HG02938 (cell line): ENCODE measurements at regions not wholly inside any gene's neighbourhood (a gene's known extent, or its start where the extent isn't known, plus 50 kb on each side); places are given as distances from the start of the nearest gene placed in this dataset.

Experiments
- ATAC-seq: cut with Tn5 transposase; IDR thresholded peaks from one replicate; pipeline ENCODE4 v1.9.1; 2021; ENCODE audit warnings: mild to moderate bottlenecking, moderate library complexity; ENCODE audit not compliant: unreplicated experiment

DNA sequence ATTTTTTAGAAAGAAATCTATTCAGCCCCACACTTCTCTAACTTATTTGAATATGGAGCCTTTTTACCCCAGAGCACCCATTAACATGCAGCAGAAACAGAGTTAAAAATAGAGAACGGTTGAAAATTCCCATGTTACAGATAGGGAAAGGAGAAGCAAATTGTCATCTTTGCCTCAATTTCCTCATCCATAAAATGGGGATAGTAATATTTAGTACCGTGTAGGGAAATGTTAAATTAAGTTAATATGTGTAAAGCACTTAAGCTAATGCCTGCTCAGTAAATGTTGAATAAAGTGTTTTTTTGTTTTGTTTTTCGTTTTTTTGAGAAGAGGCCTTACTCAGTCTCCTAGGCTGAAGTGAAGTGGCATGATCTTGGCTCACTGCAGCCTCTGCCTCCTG, 50.3 kb downstream of the NAV1 start:
- no peak for ATAC-seq

DNA sequence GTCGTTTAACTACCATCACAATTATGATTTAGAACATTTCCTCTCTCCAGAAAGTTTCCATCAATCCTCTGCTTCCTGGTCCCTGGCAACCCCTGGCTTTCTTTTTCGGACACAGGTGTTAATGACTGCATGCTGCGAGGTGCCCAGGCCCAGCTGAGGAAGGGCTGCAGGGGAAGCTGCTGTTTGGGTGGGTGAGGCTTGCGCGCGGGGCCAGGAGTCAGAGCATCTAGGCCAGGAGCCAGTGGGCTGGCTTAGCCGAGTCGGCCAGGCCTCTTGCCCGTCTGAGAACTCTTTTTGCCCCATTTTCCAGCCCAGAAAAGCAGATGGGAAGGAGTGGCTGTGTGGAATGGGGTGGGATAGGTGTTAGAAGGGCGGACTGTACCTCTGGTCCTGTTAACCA, 51.5 kb downstream of the NAV1 start:
- no peak for ATAC-seq

DNA sequence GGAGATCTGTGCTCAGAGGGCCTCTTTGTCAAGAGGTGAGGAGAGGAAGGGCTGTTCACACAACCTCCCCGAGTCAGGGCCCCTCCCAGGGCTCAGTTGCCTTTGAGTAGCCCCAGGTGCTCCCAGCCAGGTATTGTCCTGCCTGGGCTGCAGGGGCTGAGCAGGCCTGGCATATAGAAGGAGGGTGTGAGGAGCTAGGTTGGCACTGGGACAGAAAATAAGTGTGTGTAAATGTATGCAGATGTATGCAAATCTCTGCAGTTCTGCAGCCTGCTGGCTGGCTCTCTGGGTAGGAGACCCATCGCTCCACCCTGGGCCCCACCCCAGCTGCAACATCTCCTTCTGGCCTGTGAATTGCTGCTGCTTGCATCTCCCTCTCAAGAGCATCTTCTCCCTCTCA, 52.4 kb downstream of the NAV1 start:
- no peak for ATAC-seq

DNA sequence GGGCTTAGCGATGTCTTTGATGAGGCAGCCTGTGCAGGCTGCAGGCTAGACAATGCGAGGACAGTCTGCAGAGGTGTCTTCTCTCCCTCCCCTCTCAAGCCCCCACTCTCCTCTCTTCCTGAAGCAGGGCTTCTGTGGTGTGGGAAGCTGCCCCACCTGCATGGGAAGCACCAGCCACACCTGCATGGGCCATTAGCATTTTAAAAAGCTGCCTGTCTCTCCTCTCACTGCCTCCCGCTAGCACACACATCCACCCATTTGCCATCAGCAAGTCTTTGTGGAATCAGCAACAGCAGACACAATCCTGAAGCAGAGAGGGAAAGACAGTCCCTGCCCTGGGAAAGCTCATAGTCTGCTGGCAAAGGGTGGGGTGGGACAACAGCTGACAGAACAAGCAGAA, 53.1 kb downstream of the NAV1 start:
- ATAC-seq: no peak

DNA sequence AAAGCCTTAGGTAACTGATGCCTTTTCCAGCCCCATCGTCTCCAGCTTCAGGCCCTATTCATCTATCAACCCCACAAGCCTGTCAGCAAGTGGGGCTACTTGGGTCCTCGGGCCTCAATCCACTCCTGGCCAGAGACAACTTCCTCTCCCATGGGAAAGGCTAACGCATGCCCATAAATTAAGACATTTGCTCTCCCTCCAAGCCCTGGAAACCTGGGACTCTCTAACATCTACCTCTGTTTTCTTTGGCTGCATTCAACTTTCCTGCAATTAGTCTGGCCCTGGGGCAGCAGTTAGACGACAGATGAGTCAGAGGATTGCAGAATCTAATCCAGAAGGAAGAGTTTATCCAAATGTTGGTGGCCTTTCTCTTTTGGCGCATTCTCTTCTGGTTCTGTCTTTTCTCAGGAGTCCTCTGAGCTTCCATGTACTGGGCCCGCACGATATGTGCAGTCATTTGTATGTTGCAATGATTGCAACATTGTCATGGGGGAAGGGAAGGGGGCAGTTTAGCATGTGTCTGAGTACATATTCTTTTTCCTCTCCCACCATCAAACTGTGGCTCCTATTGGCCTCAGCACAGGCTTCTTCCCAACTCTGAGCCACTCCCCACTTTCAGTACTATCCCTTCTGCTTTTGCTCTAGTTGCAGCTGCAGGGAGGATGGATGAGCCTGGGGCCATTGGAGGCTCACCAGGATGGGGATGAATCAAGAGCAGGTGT, 54.4 kb downstream of the NAV1 start:
- ATAC-seq: no peak

DNA sequence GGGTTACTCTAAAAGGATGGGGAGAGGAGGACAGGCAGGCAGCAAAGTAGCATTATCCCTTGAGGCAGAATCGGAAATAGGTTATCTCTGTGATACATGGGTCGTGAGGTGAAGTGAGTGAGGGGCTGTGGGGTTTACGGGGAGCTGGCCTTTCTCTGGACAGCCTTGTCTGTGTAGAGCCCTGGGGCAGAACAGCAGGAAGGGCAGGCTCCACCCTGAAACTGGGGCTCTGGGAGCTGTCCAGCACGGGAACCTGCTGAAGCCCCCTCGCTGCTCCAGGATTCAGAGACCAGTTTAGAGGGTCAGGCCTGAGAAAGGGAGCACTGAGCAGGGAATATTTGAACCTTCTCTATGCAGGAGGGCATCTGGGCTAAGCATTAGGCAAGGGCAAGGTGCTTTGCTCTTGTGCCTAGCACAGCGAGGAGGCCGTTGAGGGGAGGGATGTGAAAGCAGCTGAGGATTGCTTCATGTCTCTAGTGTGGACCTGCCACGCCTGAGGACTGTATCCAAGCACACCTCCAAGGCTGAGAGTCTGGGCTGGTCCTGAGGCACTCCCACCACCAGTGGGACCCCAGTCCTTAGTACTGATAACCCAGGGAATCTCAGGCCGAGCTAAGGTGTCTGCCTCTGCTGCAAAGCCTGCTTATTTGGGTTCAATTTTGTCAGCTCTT, 55.8 kb downstream of the NAV1 start:
- no peak for ATAC-seq

DNA sequence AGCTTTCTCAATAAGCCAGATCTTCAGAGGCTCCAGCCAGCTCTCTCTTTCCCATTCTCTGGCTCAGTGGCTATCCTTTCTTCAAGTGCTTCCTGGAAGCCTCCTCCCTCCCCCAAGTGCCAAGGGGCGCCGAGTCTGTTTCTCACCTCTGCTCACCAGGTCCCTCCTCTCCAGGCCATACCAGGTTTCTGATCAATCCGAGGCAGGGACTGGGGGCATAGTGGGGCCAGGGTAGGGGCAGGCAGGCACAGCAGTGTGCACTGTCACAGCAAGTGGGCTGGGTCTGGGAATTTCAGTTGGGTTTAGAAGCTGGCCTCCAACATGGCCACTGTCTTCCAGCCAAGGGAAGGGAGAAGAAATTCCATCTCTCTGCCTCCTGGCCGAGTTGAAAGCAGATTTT, 56.5 kb downstream of the NAV1 start:
- ATAC-seq: no peak

DNA sequence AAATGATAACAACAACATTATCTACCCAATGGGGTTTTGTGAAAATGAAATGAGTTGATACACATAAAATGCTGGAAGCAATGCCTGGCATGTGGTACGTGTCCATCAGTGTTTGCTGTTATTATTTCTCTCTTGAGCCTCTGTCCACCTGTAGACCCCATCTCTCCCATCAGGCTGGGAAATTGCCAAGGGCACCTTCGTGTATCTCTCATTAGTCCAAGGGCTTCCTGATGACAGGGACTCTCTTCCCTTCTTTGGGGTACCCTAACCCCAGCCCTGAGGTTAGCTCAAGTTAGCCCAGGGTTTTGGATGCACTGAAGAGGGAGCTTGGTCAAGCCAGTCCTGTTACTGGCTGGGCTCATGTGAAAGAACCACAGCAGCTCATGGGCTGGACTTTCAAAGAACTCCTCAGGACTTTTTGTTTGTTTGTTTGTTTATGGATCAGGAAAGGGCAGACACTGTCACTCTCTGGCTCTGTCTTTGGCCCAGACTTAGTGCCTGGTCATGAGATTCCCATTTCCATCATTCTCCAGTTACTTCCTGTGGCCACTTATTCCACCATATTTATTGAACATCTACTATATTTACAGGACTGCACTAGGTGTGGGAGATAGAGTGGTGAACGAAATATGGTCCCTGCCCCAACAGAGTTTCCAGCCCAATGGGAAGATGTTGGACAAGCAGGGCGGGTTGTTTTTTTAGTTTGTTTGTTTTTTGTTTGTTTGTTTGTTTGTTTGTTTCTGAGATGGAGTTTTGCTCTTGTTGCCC, 57.4 kb downstream of the NAV1 start:
- ATAC-seq: no peak

DNA sequence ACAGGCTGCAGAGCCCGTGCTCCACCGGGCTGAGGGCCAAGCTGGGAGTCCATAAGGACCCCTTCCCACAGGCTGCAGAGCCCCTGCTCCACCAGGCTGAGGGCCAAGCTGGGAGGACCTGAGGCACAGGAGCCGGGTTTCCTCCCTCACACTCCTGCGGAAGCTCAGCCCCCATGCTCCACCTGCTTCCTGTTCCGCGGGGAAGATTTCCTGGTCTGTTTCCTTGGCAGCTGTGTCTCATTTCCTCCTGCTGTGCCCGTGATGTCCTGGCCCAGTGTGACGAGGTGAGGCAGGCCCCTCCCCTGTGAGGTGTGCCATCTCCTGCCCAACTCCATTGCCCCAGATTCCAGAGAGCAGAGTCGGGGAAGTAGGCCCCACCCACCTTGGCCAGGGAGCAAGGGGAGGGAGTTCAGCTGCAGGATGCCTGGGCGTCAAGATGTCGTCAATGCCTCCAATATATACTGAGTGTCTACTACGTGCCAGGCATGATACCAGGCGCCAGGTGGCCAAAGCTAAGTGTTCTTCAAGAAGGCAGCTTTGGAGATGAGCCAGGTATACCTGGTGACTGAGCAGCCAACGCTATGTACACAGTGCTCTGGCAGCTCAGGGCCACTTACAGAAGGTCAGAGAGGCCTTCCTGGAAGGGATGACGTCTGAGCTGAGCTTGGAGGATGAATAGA, 58.8 kb downstream of the NAV1 start:
- no peak for ATAC-seq

DNA sequence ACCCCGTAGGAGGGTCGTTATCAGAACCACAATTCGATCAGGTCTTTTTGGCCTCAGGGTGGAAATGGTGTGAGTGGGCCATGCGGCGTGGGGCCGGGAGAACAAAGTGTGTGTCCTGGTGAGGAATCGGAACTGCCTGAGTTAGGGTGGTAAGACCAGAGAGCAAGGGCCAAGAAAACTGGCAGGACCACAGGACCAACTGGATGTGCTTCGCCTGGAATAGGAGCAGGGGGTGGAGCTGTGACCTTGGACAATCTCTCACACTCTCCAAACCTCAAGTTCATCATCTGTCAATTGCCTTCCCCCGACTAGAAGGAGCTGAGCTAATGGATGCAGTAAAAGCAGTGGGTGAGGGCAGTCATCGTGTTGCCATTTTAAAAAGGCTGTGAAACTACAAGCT, 59.5 kb downstream of the NAV1 start:
- ATAC-seq: no peak

DNA sequence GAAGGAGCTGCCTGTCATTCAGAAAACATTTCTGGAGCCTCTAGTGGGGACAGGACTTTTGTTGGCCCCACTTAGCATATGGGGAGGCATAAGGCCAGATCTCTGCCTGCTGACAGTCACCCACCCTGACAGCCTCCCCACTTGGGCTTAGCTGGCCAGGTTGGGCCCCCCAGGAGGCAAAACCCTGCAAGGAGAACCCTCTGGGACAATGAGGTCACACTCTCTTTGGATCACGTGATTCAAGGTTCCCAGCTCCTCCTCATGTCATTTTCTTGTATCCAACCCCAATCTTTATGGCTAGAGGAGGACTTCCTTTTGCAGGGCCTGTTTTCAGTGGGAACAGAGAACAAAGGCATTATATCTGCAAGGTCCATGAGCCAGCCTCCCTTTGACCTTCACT, 60.0 kb downstream of the NAV1 start:
- no peak for ATAC-seq

DNA sequence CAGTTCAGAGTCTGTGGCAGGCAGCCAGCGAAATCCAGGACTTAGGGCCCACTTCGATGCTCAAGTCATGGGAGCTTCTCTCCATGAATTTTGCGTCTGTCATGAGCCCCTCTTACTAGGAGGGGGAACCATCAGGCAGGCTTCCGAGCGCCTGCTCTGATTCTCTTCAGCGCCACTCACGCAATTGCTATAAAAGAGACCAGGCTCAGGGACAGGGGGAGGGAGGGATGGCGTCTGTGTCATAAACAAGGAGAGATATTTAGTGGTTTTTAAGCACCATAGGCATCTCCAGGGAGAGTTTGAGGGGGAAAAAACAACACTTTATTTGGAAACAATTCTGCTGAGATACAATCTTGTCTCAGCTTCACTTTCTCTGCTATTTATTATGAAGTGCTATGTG, 60.6 kb downstream of the NAV1 start:
- no peak for ATAC-seq

DNA sequence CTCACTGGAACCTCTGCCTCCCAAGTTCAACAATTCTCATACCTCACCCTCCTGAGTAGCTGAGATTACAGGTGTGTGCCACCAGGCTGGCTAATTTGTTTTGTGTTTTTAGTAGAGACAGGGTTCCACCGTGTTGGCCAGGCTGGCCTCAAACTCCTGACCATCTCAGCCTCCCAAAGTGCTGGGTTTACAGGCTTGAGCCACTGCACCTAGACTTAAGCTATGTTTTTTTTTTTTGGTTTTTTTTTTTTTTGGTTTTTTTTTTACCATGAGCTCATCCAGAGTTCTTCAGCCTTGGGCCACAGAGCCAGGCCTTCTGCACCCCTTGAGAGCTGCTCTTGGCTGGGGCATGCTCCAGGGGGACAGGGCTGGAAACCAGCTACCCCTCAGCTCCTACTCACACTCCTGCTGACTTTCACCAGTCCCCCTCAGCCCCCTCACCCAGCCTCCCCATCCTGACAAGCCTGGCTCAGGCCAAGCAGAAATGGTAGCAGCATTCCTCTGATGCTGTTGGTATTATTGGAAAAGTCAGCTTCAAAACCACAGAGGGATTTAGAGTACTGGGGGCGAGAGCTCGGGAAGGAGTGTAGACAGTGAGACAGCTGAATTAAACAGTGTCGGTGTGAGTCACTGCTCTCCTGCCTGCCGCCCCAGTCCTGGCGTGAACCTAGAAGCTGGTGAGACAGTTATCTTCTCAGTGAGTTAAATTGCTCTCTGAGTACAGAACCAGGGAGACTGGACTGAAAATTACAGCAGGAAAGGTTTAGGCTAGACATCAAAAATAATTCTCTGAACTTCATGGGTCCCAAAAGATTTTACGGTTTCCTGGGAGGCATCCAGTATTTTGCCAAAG, 63.7 kb downstream of the NAV1 start:
- no peak for ATAC-seq

DNA sequence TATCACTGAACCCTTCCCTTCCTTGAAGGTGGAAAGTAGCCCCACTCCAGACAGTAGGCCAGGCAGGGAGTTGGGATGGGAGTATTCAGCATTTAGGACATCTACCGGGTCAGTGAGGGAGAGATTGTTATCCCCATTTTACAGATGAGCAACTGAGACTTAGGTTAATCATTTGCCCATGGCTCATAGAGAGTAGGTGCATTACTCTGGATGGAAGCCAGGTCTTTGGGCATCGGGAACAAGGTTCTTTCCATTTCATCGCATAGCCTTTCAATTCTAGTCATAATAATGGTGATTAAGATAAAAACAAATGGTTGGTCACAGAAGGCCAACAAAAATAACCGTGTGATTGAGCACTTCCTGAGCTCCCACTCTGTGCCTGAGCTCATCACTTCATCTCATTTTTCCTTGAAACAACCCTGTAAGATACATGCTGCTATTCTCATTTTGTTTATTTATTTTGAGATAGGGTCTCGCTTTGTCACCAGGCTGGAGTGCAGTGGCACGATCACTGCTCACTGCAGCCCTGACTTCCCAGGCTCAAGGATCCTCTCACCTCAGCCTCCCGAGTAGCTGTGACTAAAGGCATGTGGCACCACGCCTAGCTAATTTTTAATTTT, 64.8 kb downstream of the NAV1 start:
- ATAC-seq: no peak

DNA sequence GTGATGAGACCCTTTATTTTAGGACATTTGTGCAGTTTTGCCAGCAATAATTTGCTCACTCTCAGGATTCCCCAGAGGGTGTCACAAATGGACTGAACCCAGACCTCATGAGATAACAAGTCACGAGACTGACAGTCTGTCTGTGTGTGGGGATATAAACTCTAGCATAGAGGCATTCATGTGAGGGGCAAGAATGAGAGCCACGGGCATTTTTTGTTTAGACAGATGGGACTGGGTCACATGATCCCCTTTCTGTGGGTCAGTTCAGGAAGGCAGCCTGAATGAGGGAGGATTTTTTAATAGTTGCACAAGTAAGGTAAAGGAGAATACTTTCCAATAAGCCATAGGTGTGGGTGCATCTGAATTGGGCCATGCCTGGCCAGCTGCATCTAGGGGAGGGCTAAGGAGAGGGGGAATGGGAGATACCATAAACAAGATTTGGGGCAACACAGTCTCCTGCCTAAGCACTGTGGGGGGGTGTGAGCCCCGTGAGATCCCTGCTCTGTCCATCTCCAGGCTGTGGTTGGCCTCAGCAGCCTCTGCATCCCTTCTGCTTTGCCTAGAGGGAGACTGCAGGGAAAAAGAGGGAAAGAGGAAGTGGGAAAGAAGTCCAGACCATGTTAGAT, 66.6 kb downstream of the NAV1 start:
- no peak for ATAC-seq

DNA sequence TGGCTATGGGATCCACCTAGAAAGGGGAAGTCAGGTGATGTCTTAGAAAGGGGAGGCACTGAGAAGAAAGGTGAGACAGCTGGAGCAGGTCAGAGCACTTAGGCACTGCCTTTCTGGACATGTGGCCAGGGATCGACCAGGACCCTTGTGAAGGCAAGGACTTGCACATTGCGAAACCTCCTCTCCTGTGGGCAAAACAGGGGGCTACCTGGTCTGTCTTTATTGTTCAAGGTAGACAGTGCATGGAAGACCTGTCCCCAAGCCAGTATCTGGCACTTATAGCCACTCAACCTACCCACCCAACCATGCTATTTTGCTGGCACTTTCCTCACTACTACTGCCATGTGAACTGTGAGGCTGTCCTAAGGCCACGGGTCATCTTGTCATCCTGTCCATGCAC, 67.2 kb downstream of the NAV1 start:
- no peak for ATAC-seq

DNA sequence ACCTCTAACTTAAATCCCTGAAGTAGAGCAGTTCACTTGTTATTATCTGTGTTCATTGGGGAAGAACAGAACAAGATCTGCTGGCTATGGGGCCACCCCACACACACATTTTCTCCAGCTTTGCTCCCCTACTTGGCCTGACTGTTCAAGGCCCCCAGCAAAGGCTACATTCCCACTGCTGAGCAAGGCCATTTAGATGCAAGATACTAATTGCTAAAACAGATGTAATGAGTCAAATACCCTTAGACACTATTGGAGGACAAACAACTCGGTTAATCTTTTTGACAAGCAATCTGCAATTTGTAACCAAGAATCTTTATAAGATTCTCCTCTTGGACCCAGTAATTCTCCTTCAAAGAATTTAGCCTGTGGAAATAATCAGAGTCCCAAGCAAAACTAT, 67.7 kb downstream of the NAV1 start:
- no peak for ATAC-seq

DNA sequence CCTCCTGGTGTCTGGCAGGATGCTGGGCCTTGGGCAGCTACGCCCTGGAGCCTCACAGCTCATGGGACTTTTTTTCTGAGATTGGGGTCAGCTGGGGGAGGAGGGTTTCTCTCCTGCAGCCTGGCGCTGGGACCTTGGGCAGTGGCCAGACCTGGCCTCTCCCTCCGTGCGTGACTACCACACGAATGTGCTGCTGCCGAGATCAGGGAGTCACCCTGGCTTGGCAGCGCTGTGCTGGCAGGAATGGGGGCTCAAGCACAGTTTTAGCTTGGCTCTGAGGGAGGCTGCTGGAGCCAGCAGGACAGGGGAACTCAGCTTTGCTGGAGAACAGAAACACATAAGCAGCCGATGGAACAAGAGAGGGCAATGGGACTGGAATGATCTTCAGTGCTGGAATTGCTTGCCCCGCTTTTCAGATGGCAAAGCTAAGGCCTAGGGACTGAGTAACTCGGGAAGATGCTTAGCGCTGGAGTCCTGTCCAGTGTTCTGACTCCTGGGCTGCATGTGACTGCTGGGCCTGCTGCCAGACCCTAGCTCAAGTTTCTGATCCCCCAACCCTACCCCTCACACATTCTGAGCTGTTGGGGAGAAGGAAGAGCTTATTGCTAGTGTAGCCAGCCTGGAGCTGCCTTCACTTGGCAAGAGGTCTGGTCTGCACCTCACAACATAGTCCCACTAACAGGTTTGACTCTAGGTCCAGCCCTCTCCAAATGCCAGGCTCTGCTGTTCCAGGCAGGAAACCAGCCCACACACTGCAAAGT, 69.9 kb downstream of the NAV1 start:
- no peak for ATAC-seq
